ENCODE measurements at regions not wholly inside any gene's neighbourhood (a gene's known extent, or its start where the extent isn't known, plus 50 kb on each side); places are given as distances from the start of the nearest gene placed in this dataset.

DNA sequence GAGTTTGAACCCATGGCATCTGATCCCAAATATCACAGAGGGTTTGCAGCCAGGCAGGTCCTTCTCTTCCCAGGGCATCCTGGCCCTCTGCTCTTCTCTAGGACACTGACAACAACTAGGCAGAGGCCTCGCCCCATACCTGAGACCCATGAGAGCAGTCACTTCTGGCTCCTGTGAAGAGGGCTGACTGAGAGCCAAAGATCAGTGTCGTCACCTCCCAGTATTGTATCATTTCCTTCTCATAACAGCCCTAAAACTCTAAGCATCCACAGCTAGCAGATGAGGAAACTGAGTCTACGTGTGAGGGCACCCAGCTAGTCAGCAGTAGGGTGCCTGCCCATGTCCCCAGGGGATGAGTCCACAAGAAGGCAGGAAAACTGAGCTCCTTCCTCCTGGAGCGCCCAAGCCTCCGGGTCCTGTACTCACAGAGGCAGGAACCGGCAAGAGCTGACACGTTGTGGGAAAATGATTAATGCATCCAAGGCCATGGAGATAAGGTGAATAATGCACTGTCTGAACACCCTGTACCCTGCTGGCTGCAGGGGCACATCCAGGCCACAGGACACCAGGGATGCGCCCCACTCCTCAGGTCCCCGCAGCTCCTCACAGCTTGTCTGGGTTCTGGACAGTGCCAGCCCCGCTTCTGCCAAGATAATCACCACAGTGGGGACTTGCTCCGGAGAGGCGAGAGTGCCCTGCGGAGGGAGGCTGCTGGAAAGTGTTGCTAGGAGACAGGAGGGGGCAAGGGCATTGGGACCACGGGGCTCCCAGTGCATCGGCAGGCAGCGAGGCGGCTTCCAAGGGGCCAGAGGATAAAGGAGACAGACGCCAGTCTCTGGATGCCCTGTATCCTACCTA, 340.0 kb downstream of the NPHP4 start:
- DNase-seq, result peak; percentile 75

DNA sequence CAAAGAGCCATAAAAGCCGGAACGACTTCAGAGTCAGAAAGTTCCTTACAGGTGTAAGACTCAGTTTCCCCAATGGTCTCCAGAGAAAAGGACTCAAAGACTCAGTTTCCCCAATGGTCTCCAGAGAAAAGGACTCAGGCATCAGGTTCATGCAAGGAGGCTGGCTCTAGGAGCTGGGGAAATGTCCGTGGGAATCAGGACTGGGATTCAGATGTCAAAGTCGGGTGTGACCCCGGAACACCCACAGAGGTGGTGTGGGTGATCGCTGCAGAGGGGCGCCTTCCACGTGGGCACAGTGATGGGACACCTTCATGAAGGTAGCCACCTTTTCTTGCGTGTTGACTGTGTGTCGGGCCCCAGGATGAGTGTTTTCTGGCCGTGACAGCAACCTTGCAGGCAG, 340.8 kb downstream of the NPHP4 start:
- no peak for DNase-seq

DNA sequence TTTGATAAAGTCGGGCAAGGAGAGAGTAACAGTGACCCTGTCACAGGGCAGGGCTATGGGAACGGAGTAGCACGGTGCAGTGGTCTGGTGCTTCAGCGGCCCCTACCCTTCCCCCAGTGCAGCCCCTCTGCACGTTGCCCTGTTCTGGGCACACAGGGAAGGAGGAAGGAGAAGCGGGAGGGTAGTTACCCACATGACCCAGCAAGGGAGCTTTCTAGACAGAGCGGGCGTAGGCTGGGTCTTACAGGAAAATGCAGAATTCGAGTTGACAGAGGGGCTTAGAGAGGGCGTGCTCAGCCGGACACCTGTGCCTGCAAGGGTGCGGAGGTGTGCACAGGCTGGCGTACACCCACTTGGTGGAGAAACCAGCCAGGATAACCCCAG, 341.2 kb downstream of the NPHP4 start:
- no peak for DNase-seq

DNA sequence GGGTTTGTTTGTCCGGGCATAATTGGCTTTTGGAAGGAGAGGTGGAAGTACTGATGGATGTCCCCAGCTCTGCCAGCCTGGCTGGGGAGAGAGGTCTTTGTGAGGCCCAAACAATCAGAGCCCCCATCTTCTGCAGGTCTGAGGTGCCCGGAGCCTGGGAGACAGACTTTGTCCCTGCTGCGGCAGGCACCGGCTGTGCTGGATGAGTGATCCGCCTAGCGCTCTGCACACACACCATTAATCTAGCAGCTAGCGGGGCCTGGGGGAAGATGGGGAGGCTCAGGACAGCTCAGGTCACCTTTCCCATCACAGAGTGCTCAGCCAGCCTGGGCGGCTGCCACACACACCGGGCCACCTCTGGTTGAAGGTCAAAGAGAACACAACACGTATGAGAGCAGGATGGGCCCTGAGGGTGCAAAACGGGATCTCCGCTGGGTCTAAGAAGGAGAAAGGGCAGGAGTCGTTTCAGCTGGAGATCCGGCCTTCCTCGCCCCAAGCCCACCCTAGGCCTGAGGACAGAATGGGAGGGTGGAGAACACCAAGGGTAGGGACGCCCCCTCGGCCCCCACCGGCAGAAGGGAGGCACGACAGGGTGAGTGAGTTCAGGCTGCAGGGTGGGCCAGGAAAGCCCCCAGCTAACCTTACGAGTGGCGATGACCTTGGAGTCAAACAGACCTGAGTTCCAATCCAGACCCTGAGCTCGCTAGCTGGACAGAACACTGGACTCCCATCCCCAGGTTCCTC, 341.8 kb downstream of the NPHP4 start:
- peak; percentile 49 for DNase-seq

DNA sequence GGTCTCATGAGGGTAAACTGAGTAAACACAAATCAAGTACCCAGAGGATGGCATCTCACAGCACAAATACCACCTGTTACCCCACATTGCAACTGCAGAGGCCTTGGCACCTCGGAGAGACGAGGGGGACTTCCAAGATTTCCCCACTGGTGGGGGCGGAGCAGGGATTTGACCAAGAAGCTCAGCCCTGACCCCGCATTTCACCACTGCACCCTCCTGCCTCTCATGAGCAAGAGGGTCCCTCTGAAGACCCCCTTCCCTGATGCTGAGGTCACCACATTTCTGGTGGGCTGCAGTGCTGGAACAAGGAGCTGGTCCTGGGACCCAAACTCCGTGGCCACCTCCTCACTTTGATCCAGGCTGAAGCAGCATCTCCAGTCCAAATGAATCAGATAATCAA, 342.4 kb downstream of the NPHP4 start:
- no peak for DNase-seq

DNA sequence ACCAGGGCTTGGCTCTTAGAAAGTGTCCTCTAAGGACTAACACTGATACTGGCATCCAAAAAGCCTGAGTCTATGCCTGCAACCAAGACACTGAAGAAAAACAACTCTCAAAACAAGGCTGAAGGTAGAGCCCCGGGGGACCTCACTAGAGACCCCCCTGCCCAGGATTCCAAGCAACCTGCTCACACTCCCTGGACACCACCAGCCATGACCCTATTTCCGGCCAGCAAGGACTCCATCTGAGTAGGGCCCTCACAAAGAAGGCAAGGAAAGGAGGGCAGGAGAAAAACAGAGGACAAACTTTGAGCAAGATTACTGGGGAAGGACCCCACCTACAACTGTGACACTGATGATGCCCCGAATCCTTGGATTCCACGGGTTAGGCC, 343.1 kb downstream of the NPHP4 start:
- no peak for DNase-seq

DNA sequence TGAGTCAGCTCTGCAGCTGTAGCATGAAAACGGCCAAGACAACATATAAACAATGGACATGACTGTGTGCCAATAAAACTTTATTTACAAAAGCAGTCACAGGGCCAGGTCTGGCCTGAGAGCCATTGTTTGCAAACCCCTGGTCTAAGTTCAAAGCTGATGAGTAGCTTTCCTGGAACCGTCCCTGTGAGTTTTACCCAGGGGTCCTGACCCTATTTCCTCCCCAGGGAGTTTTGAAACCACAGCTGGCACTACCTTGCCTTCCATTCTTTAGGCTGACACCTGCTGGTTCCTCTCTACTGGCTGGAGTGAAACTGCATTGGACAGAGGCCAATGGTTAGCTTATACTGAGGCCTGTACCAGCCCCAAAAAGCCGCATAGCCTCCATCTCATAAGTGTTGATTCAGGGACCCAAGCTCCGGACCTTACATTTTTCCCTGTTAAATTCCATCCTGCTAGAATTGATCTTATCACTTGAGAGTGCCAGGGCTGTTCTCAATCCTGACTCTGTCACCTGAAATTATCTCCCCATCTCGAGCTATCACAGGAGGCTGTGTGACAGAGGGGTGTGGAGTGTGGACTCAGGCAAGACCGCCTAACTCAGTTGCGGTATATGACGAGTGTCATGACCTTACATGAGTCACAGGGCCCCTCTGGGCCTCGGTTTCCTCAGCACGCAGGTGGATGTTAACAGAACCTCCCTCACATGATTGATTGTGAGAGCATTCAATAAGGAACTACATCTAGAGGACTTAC, 343.6 kb downstream of the NPHP4 start:
- DNase-seq, result no peak

DNA sequence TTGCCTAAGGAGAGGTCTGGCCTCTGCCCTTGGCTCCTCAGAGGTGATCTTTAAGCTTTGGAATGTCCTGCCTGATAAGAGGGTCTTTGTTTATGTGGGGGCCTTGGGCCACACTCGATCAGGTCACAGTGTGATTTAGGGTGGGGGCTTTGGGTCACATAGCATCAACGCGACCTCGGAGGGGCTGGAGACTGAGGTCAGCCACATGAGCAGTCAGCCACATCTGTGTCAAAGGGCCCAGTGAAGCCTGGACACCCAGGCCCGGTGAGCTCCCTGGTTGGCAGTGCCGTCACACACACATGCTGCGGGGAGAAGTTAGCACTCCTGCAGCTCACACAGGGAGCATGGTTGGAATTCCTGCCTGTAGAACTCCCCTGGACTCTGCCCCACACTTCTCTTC, 345.0 kb downstream of the NPHP4 start:
- DNase-seq, result no peak

DNA sequence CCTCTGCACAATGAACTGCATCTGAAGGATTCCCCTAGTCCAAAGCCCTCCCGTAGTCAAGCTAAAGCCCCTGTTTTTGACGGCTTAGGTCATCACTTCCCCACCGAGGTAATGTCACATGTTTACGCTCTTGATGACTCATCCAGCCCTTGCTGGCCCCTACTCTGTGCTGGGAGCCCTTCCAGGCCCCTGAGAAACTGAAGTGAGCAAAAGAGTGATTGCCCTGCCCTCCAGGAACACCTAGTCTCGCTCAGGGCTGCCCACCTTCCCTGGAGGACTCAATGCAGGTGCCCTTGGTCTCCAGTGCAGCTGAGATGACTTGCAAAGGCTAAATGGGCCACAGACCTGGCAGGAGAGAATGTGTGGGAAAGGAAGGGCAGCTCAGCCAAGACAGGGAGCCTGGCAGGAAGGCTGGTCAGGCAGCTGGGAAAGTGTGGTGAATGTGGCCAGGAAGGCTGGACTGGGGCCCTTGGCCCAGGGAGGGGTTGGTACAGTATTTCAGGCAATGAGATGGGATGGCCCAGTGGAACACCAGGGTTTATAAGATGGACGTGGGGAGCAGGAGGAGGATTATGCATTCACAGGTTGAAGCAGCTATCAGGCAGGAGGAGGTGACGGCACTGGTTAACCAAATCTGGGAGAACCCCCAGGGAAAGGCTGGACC, 345.6 kb downstream of the NPHP4 start:
- DNase-seq, result no peak

DNA sequence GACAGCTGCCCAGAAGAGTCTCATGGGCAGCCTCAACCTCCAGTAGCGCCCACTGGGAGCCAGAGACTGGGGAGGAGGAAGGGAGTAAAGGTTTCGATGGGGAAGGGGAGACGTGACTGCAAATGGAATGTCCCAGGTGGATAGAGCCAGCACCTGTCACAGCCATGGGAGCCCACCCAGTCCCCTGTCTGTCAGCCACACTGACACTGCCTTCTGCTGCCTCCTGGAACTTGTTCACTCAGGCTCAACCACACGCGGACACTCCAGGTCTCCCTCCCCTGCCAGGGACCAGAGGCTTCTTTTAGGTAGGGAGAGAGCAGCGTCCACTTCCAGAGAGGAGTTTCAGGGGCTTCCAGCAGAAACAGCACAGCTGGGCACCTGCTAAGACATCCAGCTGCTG, 346.3 kb downstream of the NPHP4 start:
- no peak for DNase-seq

DNA sequence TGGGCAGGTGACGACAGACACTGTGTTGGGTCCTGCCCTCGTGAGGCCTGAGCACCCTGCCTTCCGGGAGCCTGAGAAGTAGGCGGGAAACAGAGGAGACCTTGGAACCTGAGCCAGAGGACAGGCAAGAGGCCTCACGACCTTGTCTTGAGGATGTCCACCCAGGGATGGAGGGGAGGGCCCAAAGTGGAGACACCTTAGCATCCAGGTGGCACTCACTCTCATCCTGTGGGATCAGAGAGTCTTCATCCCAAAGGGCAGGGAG, 347.2 kb downstream of the NPHP4 start:
- no peak for DNase-seq

DNA sequence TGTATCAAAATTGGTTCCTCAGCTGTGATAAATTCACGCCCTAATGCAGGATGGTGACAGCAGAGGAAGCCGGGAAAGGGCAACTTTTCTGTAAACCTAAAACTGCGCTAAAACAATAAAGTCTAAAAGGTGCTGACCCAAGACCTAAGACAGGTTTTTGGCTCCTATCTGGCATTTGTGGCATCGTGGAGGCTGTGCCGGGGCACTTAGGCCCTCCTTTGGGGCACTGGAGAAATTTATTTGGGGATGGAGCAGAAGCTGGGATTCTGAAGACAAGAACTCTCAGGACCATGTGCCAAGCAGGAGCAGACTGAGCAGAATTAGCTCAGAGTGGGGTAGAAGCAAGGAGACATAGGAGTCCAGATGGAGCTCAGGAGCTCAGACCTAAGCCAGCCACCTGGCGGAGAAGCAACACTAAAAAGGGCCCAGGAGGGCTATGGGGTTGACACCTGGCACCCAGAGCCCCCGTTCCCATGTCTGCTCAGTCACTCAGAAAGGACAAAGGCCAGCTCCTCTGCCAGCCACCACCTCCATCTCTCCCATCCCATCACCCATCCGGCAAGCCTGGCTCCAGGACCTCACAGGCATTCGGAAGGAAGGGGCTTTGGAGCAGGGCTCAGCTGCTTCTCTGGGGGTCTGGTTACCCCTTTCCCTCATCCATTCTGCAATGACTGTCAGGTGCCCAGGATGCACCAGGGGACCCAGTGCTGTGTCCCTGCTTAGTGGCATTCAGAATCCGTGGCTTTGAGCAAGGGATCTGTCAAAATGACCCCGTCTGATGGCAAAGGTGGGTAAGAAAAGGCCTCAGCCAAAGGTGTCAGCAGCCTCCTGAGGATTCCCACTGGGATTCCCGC, 347.7 kb downstream of the NPHP4 start:
- no peak for DNase-seq

DNA sequence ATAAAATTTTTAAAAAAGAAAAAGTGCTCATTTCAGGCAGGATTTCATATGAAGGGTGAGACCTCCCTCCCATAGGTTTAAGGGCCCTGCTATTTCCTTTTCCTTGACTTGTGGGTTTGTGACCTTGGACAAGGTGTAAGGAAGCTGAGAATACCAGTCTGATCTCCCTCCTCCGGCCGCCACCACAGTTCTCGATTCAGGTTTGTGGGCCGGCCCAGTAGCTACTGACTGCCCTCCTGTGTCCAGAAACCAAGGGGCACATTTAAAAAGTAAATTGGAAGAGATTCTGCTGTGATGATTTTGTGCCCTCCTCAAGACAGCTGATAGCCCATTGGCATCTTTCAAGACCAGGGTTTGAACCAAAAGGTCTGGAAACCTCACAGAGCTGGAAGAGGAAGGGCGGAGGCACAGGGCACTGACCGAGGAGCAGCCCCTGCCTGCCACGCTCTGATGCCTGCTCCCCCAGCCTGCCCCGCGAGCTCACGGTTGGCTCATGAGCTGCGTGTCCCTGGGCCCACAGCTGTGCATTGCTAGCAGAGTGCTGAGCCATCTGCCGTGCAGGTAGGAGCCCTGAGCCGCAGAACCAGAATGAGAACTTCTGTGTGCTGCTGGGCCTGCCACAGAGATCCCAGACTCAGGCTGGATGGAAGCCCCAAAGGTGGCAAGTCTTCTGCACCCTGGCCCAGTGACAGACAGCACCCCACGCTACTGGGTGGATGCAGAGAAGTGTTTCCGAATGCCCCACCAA, 348.7 kb downstream of the NPHP4 start:
- no peak for DNase-seq

DNA sequence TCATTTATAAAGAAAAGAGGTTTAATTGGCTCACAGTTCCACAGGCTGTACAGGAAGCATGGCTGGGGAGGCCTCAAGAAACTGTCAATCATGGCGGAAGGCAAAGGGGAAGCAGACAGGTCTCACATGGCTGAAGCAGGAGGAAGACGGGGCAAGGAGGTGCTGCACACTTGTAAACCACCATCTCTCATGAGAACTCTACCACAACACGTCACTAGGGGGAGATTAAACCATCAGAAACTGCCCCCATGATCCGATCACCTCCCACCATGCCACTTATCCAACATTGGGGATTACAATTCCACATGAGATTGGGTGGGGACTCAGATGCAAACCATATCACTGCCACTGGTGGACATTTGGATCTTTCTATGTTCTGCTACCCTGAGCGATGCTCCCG, 351.4 kb downstream of the NPHP4 start:
- no peak for DNase-seq

DNA sequence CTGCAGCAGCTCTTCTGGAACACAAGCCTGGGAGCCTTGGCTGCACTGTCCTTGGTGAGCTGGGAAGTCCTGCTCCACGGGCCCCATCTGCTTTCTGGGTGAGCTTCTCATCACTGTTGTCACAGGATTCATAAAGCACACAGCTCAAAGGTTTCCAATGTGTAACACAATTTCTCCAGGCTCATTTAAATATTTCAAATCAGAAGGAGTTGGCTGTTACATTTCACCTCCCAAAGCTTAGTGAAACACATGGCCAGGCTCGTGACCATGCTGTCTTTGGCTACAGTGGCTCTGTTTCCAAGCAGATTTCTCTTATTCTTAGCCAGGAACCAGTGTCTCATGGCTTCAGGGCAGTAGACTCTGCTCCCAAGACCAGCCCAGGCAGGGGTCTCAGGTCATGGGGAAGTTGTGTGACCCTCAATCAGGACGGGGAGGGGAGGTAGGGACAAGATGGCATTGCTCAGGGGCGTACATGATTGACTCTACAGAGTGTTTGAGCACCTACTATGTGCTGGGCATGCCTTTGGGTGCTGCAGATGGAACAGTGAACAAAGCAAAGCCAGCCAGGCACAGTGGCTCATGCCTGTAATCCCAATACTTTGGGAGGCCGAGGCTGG, 353.0 kb downstream of the NPHP4 start:
- DNase-seq, result no peak

DNA sequence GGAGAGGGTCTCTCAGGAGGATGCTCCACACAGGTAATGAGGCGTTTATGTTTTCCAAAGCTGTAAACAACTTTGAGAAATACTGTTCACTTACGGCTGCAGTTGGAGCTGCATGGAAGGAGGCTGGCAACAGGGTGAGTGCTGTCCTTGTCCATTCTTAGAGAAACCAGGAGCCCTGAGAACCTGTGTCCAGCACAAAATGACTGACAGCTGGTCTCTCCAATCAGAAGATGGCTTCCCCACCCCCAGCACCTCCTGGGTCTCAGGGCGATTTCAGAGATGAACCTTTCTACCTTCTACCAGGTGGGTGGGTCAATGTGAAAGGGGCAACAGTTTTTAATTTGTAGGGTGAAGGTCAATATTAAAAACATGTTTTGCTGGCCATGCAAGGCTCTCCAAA, 353.6 kb downstream of the NPHP4 start:
- DNase-seq, result no peak

DNA sequence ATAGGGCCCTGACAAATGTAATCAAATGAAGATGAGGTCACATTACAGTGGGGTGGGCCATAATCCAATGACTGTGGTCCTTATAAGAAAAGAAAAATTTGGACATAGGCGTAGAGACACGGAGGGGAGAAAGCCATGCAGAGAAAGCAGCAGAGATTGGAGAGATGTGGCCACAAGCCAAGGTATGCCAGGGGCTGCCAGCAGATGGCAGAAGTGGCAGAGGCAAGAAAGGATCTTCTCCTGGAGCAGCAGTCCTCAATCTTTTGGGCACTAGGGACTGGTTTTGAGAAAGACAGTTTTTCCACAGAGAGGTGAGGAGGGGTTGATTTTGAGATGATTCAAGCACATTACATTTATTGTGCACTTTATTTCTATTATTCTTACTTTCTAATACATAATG, 355.1 kb downstream of the NPHP4 start:
- no peak for DNase-seq

DNA sequence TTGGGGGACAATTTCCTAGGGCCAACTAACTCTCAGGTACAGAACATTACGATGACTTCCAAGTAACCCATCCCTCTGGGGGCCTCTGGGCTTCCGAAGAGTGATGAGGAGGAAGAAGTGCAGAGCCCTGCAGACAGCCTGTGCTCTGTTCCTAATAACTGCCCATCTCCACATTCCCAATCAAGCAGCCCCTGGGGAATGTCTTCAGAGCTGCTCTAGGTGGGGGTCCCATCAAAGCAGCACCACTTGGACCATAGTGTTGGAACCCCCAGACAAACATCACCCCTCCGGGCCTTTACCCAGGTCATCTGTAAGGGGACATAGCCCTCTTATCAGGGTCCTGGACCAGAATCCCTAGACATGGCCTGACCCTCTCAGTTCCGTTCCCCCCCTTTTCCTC, 357.3 kb downstream of the NPHP4 start:
- no peak for DNase-seq

DNA sequence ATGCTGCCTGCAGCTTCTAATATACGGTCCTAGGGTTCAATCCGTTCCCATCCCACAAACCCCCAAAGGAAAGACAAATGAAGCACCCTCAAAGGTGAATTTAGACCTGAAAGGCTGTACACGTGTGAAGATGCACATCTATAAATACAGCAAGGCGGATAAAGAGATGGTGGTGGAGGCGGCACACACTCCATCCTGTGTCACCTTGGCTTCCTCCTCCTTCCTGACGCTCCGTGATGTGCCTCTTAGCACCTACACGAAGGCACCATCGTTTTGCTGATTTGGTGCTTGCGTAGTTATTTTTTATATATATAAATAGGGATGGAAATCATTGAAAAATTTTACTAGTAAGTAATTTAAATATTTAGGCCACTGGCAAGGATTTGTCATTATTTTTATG, 359.4 kb downstream of the NPHP4 start:
- DNase-seq, result no peak

DNA sequence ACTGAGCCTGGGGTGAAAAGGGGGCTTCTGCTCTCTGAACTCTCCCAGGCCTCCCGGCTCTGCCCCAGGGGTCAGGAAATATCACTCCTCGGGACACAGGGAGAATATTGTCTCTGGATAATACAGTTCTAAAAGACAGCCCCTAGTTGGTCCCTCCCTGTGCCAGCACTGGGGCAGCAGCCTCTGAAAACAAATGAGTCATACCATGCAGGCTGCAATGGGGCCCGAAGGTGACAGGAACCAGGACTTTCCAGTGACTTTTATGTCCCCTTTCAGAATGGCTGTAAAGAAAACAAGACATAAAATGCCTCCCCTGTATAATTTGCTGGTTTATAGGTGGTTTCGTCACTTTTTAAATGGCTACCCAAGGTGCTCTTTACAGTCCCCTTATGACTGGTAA, 360.0 kb downstream of the NPHP4 start:
- DNase-seq, result no peak

DNA sequence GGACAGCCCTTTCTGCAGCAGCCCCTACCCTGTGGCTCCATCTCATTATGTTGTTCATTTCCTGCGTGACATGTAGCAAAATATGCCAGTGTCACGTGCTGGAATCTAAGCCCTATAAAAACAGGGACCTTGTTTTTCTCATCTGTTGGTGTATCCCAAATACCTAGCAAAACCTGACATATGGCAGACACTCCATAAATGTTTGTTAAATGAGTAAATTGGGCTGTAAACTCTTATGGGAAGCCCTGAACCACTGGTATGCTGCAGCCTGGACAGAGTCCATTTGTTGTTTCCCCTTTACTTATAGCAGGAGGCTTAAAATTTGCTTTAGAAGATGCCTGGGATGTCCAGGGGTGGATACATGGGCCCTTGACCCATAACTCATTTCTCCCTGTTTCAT, 363.8 kb downstream of the NPHP4 start:
- no peak for DNase-seq
